Hematopoietic multipotent progenitor cell treated with erythropoietin and hydrocortisone succinate and interleukin-3 and kit ligand, for 15 days (in vitro differentiated cells): ENCODE measurements at regions not wholly inside any gene's neighbourhood (a gene's known extent, or its start where the extent isn't known, plus 50 kb on each side); places are given as distances from the start of the nearest gene placed in this dataset.

Source experiments
- DNase-seq: peaks from one replicate; pipeline ENCODE4 v3.0.0-alpha.2; 2015; ENCODE audit warnings: low spot score

- DNase-seq: no peak
Observed at GRCh38 chr15:79185199-79185598, 94.6 kb upstream of the RASGRF1 start.

GRCh38 chr15:79184465-79184892 is 93.9 kb upstream of the RASGRF1 start:
- DNase-seq: peak; percentile 79

- no peak for DNase-seq
Observed at GRCh38 chr15:79180318-79180717, 89.7 kb upstream of the RASGRF1 start.

- DNase-seq: no peak
Observed at GRCh38 chr15:79179597-79179996, 89.0 kb upstream of the RASGRF1 start.

- DNase-seq: no peak
Observed at GRCh38 chr15:79179108-79179561, 88.6 kb upstream of the RASGRF1 start.

GRCh38 chr15:79178594-79178993 is 88.0 kb upstream of the RASGRF1 start:
- DNase-seq: no peak

GRCh38 chr15:79176151-79176550 is 85.6 kb upstream of the RASGRF1 start:
- no peak for DNase-seq

GRCh38 chr15:79172801-79173460 is 82.4 kb upstream of the RASGRF1 start:
- no peak for DNase-seq

GRCh38 chr15:79172032-79172481 is 81.5 kb upstream of the RASGRF1 start:
- DNase-seq: peak; percentile 68

- no peak for DNase-seq
Observed at GRCh38 chr15:79171320-79172031, 80.9 kb upstream of the RASGRF1 start.

GRCh38 chr15:79170256-79170664 is 79.7 kb upstream of the RASGRF1 start:
- peak; percentile 81 for DNase-seq

- peak; percentile 10 for DNase-seq
Observed at GRCh38 chr15:79169526-79170133, 79.0 kb upstream of the RASGRF1 start.

GRCh38 chr15:79168922-79169456 is 78.4 kb upstream of the RASGRF1 start:
- DNase-seq: peak; percentile 18

GRCh38 chr15:79167776-79168175 is 77.2 kb upstream of the RASGRF1 start:
- no peak for DNase-seq

- no peak for DNase-seq
Observed at GRCh38 chr15:79166311-79166955, 75.9 kb upstream of the RASGRF1 start.

- no peak for DNase-seq
Observed at GRCh38 chr15:79164465-79164864, 73.9 kb upstream of the RASGRF1 start.

GRCh38 chr15:79164043-79164442 is 73.5 kb upstream of the RASGRF1 start:
- no peak for DNase-seq

GRCh38 chr15:79163395-79163794 is 72.8 kb upstream of the RASGRF1 start:
- no peak for DNase-seq

- DNase-seq: no peak
Observed at GRCh38 chr15:79161837-79162508, 71.4 kb upstream of the RASGRF1 start.

- no peak for DNase-seq
Observed at GRCh38 chr15:79160211-79160610, 69.6 kb upstream of the RASGRF1 start.
